ENCODE measurements at regions not wholly inside any gene's neighbourhood (a gene's known extent, or its start where the extent isn't known, plus 50 kb on each side); places are given as distances from the start of the nearest gene placed in this dataset.

- no peak for DNase-seq
These were observed 51.6 kb upstream of the KCND3 start for GRCh38 chr1:112040891-112041740.

GRCh38 chr1:112043901-112044300, 54.4 kb upstream of the KCND3 start:
- no peak for DNase-seq

- no peak for DNase-seq
These were observed 55.3 kb upstream of the KCND3 start for GRCh38 chr1:112044745-112045144.

GRCh38 chr1:112046630-112047029, 57.2 kb upstream of the KCND3 start:
- DNase-seq = no peak

DNA sequence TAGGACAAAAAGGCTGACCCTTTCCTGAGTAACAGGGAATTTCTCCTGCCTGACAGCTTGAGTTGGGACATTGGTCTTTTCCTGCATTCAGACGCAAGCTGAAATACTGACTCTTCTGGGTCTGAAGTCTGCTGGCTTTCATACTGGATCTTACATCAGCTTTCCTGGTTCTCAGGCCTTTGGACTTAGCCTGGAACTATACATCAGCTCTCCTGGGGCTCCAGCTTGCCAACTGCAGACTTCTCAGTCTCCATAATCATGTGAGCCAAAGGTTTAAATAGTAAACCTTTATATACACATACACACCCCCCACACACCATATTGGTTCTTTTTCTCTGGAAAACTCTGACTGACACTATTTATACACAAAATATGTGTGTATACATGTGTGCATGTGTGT, 59.0 kb upstream of the KCND3 start:
- no peak for DNase-seq

- DNase-seq = no peak
These were observed 65.0 kb upstream of the KCND3 start for GRCh38 chr1:112054510-112054909.

DNA sequence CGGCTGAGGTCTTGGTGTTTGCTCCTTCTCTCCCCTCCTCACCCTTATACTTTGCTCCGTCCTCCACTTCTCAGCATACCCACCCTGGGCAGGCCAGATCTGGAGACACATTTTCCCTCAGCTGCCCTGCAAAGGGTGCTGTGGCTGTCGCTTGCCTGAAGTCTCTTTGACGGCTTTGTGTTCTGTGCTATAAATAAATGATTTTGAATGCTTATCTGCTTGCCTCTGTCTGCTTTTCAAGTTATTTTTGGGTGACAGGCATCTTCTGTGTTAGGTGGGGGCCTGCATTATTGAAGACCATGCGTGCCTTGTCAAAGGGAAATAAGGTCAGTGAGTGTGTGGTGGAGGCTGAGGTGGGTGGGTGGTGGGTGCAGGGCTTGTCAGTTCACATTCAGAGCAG, 66.9 kb upstream of the KCND3 start:
- DNase-seq = no peak

DNA sequence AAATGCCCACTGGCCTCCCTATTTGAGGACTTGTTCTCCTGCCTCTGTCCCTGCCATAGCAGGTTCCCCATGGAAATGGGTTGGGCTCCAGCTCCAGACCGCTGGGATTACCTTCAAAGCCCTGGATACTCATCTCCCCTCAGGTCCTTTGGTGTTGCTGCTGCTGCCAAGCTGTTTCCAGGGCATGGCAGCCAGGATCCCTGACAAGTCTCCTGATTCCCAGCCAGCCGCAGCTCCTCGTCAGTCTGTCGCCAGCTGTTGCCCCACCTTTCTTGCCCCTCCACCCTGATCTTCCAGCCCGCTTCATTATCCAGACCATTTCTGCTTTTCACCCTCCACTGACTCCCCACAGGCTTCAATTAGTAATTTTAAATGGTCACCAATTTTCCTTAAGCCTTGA, 68.3 kb upstream of the KCND3 start:
- DNase-seq = no peak

- DNase-seq = no peak
These were observed 69.5 kb upstream of the KCND3 start for GRCh38 chr1:112058815-112059450.

DNA sequence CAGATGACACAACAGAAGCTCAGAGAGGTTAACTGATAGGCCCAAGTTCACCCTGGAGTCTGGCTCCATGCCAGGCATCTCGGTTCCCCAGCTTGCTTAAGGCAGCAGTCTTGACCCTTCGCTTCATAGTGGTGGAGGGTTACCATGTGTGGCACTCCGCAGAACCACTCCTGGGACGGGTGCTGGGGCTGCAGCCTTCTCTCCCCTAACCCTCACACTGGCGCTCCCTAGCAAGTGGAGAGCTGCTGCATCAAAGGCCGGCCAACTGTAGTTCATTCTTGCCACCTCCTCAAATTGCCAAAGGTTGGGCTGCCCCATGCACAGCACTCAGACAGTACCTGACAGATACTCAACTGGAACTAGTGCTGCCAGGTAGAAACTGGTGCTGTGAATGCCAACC, 70.2 kb upstream of the KCND3 start:
- no peak for DNase-seq

GRCh38 chr1:112060261-112060660, 70.8 kb upstream of the KCND3 start:
- DNase-seq = no peak

DNA sequence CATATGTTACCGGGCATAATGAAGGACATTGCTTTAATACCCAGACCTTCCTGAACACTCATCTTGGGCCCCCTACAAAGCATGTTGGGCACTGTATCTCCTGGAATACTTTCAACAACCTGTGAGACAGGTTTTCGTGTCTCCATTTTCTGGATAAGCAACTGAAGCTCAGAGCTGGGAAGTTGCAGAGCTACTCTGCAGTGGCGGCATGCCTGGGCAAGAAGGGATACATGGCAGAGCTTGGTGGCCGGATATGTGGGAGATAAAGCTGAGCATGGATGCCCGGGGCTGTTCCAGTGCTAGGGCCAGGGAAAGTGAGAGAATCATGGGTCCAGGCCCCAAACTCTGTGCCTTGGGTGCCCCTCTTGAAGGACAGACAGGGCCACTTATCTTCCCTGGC, 71.6 kb upstream of the KCND3 start:
- no peak for DNase-seq

DNA sequence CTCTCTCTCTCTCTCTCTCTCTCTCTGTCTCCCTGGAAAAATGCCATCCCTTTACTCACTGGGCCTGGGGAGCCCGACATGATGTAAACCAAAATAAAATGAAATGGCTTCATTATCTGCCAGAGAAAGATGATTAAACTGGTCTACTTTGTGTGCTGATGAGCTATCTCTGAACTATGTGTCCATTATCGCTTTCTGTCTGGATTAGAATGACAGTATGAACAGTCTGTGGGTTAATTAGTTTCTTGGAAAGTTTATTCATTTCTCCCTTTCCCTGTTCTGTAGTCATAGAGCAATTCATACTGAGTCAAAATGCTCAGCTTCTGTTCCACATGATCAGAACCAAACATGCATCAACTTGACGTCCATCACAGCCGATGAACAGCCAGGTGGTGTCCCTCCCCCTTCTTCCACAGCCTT, 72.4 kb upstream of the KCND3 start:
- DNase-seq = no peak

- DNase-seq = no peak
These were observed 74.6 kb upstream of the KCND3 start for GRCh38 chr1:112063781-112064728.

DNA sequence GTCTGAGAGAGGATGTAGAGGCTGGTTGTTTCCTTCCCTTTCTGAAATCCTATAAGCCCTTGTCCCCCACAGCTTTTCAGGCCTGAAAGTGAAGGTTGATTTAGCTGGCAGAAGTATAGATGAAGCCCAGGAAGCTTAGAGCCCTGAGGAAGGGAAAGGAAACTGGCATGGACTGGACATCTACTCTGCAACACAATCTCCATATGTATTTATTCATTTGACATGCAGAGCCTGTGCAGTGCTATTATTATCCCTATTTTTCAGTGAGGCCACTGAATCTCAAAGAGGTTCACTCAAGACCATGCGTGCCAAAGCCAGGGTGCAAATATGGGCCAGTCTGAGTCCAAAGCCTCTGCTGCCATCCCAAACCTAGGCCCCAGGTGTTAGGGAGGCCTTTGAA, 78.5 kb upstream of the KCND3 start:
- no peak for DNase-seq

DNA sequence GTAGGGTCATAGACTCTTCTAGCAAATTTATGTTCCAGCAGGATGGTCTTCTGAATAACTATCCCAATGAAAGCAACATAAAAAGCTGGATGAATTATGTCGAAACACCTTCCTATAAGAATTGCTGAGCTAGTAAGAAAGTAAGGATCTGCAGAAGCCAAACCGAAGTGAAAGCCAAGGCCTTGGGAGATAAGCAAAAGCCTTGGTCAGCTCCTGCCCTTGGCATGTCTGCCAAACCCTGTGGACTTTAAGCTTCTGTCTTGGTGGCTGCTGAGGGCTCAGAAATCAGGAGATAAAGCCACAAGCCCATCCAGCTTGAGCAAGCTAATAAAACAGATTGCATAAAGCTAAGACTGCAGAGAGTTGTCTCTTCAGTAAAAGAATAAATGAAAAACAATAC, 81.2 kb upstream of the KCND3 start:
- DNase-seq = no peak

DNA sequence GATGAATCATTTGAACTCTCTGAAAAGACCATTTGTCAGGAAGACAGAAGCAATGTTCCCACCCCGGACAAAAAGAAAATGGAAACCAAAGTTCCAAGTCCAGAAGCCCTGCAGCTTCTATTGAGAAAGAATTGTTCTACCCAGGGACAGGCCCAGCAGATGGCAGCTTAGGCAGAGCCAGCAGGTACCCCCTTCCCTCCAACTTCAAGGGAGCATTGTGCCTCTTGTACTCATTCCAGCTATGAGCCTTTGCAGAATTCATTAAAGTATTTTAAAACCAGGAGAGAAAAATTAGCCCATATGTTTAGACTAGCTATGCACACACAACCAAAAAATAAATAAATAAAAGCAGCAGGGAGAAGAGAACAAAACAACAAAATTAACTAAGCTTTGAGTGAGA, 85.2 kb upstream of the KCND3 start:
- DNase-seq = no peak

DNA sequence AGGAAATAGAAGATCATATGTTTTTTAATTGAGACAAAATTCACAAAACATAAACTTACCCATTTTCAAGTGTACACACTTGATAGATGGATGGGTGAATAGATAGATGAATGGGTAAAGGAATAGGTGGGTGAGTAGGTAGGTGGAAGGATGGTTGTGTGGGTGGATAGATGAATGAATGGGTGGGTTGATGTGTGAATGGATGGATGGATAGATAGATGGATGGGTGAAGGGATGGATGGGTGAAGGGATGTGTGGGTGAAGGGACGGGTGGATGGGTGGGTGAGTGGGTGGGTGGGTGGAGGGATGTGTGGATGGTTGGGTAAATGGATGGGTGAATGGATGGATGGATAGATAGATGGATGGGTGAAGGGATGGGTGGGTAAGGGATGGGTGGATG, 86.1 kb upstream of the KCND3 start:
- no peak for DNase-seq

DNA sequence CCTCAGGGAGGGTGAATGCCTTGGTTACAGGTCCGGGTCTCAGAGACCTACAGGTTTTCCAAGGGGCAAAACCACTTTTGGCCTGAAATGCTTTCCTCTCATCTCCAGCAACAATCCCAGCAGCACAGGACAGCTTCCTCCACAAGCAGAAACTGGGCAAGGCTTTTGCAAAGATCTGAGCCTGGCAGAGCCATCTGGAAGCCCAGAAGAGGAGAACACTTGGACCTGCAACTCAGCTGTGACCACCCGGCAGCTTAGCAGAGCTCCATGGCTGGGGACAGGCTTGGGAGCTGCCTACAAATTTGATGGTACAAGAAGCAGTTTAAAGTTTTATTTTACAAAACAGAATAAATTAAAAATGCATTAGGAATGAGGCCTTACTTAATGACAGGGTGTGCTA, 90.0 kb upstream of the KCND3 start:
- no peak for DNase-seq

GRCh38 chr1:112083487-112083886, 94.0 kb upstream of the KCND3 start:
- no peak for DNase-seq

GRCh38 chr1:112092656-112093371, 103.3 kb upstream of the KCND3 start:
- no peak for DNase-seq

GRCh38 chr1:112093372-112093694, 103.9 kb upstream of the KCND3 start:
- no peak for DNase-seq

- DNase-seq = no peak
These were observed 110.5 kb upstream of the KCND3 start for GRCh38 chr1:112099979-112100378.
